Calu3 (cell line): ENCODE measurements at regions not wholly inside any gene's neighbourhood (a gene's known extent, or its start where the extent isn't known, plus 50 kb on each side); places are given as distances from the start of the nearest gene placed in this dataset.
"Not testable (repeated sequence)": the region's sequence is repeated elsewhere in the genome, so short reads cannot be mapped to it uniquely, and the experiment has no call there.

Experiments
- BruUV-seq: library from RNA; stranded (reverse); fragments of 400-500 nt; replicated peaks from 2 replicates; lab custom pipeline; 2021; lab: Mats Ljungman, UMichigan
- CTCF ChIA-PET: fragments of 300-600 bp; sonication (Branson Sonifier 250); formaldehyde crosslinking; loops from one replicate; lab custom pipeline; 2022; ENCODE audit warnings: antibody characterized with exemption; lab: Charles Lee
- DNase-seq: peaks from one replicate; pipeline ENCODE4 v3.0.0; 2022
- H3K27ac Mint-ChIP-seq: one replicate; pipeline ENCODE4 v1.8.0; 2022; ENCODE audit warnings: mixed read lengths; ENCODE audit not compliant: unreplicated experiment
- H3K27me3 Mint-ChIP-seq: one replicate; pipeline ENCODE4 v1.8.0; 2022; ENCODE audit warnings: mixed read lengths; ENCODE audit not compliant: unreplicated experiment
- H3K36me3 Mint-ChIP-seq: one replicate; pipeline ENCODE4 v1.8.0; 2022; ENCODE audit warnings: mild to moderate bottlenecking, moderate library complexity, mixed read lengths; ENCODE audit not compliant: insufficient read depth, unreplicated experiment
- H3K4me1 Mint-ChIP-seq: one replicate; pipeline ENCODE4 v1.8.0; 2022; ENCODE audit warnings: mild to moderate bottlenecking, low read depth, mixed read lengths; ENCODE audit not compliant: unreplicated experiment
- H3K4me3 Mint-ChIP-seq: one replicate; pipeline ENCODE4 v1.8.0; 2022; ENCODE audit warnings: mild to moderate bottlenecking, low read depth, moderate library complexity, mixed read lengths; ENCODE audit not compliant: unreplicated experiment
- H3K9me3 Mint-ChIP-seq: one replicate; pipeline ENCODE4 v1.8.0; 2022; ENCODE audit warnings: low read depth, mixed read lengths; ENCODE audit not compliant: unreplicated experiment
- CTCF ChIP-seq: fragments of 200-600 bp; IDR thresholded peaks from one replicate; pipeline ENCODE4 v1.8.0; 2022; ENCODE audit warnings: antibody characterized with exemption; ENCODE audit not compliant: unreplicated experiment
- intact Hi-C: fragments of 100-400 bp; cut with micrococcal nuclease; formaldehyde crosslinking; loops from one replicate; pipeline ENCODE4 v1.10.0; 2022; ENCODE audit not compliant: unreplicated experiment

- Mint-ChIP-seq H3K4me1 (peaks cover 9% of the 10 kb centered on the region), H3K9me3 (no peaks in the 10 kb centered on the region), H3K27me3 (no peaks in the 10 kb centered on the region), H3K36me3 (no peaks in the 10 kb centered on the region), H3K4me3 (no peak overlapping the region), H3K27ac (no peak overlapping the region)
- CTCF ChIA-PET = no interaction called here
- TF ChIP-seq CTCF = no peak
- intact Hi-C loops = no loop called here
- no peak for DNase-seq
- no TSS peak for BruUV-seq
These were observed 593.8 kb upstream of the GRM3 start for GRCh38 chr7:86049910-86050309.

GRCh38 chr7:86045197-86045596 lies 598.5 kb upstream of the GRM3 start:
- H3K4me3 Mint-ChIP-seq, H3K27me3 Mint-ChIP-seq, DNase-seq, H3K27ac Mint-ChIP-seq, BruUV-seq, intact Hi-C loops, H3K36me3 Mint-ChIP-seq, H3K9me3 Mint-ChIP-seq, CTCF ChIA-PET, H3K4me1 Mint-ChIP-seq: not testable (repeated sequence)

- H3K9me3 Mint-ChIP-seq = no peaks in the 10 kb centered on the region
- no peak overlapping the region for H3K4me3 Mint-ChIP-seq
- CTCF ChIA-PET = no interaction called here
- H3K4me1 Mint-ChIP-seq = no peaks in the 10 kb centered on the region
- no peak overlapping the region for H3K27ac Mint-ChIP-seq
- H3K36me3 Mint-ChIP-seq = no peaks in the 10 kb centered on the region
- H3K27me3 Mint-ChIP-seq = no peaks in the 10 kb centered on the region
- intact Hi-C loops = no loop called here
- BruUV-seq = no TSS peak
- no peak for TF ChIP-seq CTCF
- no peak for DNase-seq
These were observed 617.9 kb upstream of the GRM3 start for GRCh38 chr7:86025807-86026206.

- CTCF ChIA-PET = no interaction called here
- no peaks in the 10 kb centered on the region for H3K9me3 Mint-ChIP-seq
- H3K4me1 Mint-ChIP-seq = no peaks in the 10 kb centered on the region
- intact Hi-C loops = no loop called here
- no TSS peak for BruUV-seq
- H3K36me3 Mint-ChIP-seq = no peaks in the 10 kb centered on the region
- H3K27ac Mint-ChIP-seq = no peak overlapping the region
- no peak overlapping the region for H3K4me3 Mint-ChIP-seq
- no peak for TF ChIP-seq CTCF
- no peak for DNase-seq
- no peaks in the 10 kb centered on the region for H3K27me3 Mint-ChIP-seq
These were observed 630.0 kb upstream of the GRM3 start for GRCh38 chr7:86013662-86014061.

GRCh38 chr7:86012971-86013370 lies 630.7 kb upstream of the GRM3 start:
- no peak for TF ChIP-seq CTCF
- Mint-ChIP-seq H3K27me3 (no peaks in the 10 kb centered on the region), H3K4me1 (no peaks in the 10 kb centered on the region), H3K27ac (no peak overlapping the region), H3K9me3 (no peaks in the 10 kb centered on the region), H3K4me3 (no peak overlapping the region), H3K36me3 (no peaks in the 10 kb centered on the region)
- no peak for DNase-seq
- BruUV-seq = no TSS peak
- intact Hi-C loops = no loop called here
- CTCF ChIA-PET = no interaction called here
